ENCODE measurements at regions not wholly inside any gene's neighbourhood (a gene's known extent, or its start where the extent isn't known, plus 50 kb on each side); places are given as distances from the start of the nearest gene placed in this dataset.

GRCh38 chr4:55249476-55249875, 96.6 kb upstream of the SRD5A3 start:
- no peak for TF ChIP-seq TCF12 (IDR thresholded peaks at IDR 0.05; ENCODE audit: low read depth)
- TF ChIP-seq EGR1 (IDR thresholded peaks at IDR 0.05) = no peak
- TF ChIP-seq FOXM1 (IDR thresholded peaks at IDR 0.05; ENCODE audit: borderline replicate concordance, low read depth) = no peak
- TF ChIP-seq EP300 (IDR thresholded peaks at IDR 0.05; ENCODE audit: borderline replicate concordance) = no peak
- TF ChIP-seq MAX (IDR thresholded peaks at IDR 0.05) = no peak
- TF ChIP-seq CEBPB (IDR thresholded peaks at IDR 0.05) = no peak
- no peak for TF ChIP-seq TAF1 (IDR thresholded peaks at IDR 0.05; ENCODE audit: low read depth)
- no peak for TF ChIP-seq RAD21 (IDR thresholded peaks at IDR 0.05; ENCODE audit: low read depth)
- TF ChIP-seq TEAD4 (IDR thresholded peaks at IDR 0.05) = no peak
- no peak for TF ChIP-seq ZBTB7A (IDR thresholded peaks at IDR 0.05; ENCODE audit: low read depth)
- TF ChIP-seq NFIC (IDR thresholded peaks at IDR 0.05) = no peak
- TF ChIP-seq YY1 (IDR thresholded peaks at IDR 0.05; ENCODE audit: low read depth) = no peak
- no peak for TF ChIP-seq USF1 (IDR thresholded peaks at IDR 0.05)
- TF ChIP-seq CREB1 (IDR thresholded peaks at IDR 0.05; ENCODE audit: low read depth) = no peak
- TF ChIP-seq REST (IDR thresholded peaks at IDR 0.05; ENCODE audit: low read depth) = no peak

- TF ChIP-seq REST (IDR thresholded peaks at IDR 0.05; ENCODE audit: low read depth) (no peak), YY1 (IDR thresholded peaks at IDR 0.05; ENCODE audit: low read depth) (no peak), RAD21 (IDR thresholded peaks at IDR 0.05; ENCODE audit: low read depth) (no peak), MAX (IDR thresholded peaks at IDR 0.05) (no peak), TAF1 (IDR thresholded peaks at IDR 0.05; ENCODE audit: low read depth) (no peak), CEBPB (IDR thresholded peaks at IDR 0.05) (no peak), FOXM1 (IDR thresholded peaks at IDR 0.05; ENCODE audit: borderline replicate concordance, low read depth) (no peak)
Observed at GRCh38 chr4:55251342-55251741, 94.7 kb upstream of the SRD5A3 start.

- no peak for TF ChIP-seq EGR1 (IDR thresholded peaks at IDR 0.05)
- no peak for TF ChIP-seq TEAD4 (IDR thresholded peaks at IDR 0.05)
- no peak for TF ChIP-seq CREB1 (IDR thresholded peaks at IDR 0.05; ENCODE audit: low read depth)
- TF ChIP-seq REST (IDR thresholded peaks at IDR 0.05; ENCODE audit: low read depth) = no peak
- no peak for TF ChIP-seq FOXM1 (IDR thresholded peaks at IDR 0.05; ENCODE audit: borderline replicate concordance, low read depth)
- no peak for TF ChIP-seq EP300 (IDR thresholded peaks at IDR 0.05; ENCODE audit: borderline replicate concordance)
- no peak for TF ChIP-seq TAF1 (IDR thresholded peaks at IDR 0.05; ENCODE audit: low read depth)
Observed at GRCh38 chr4:55251896-55252295, 94.1 kb upstream of the SRD5A3 start.

GRCh38 chr4:55253948-55254593, 92.0 kb upstream of the SRD5A3 start:
- TF ChIP-seq FOXM1 (IDR thresholded peaks at IDR 0.05; ENCODE audit: borderline replicate concordance, low read depth) = no peak
- no peak for TF ChIP-seq MAX (IDR thresholded peaks at IDR 0.05)
- no peak for TF ChIP-seq CREB1 (IDR thresholded peaks at IDR 0.05; ENCODE audit: low read depth)
- TF ChIP-seq CEBPB (IDR thresholded peaks at IDR 0.05) = no peak
- TF ChIP-seq EGR1 (IDR thresholded peaks at IDR 0.05) = no peak
- no peak for TF ChIP-seq USF1 (IDR thresholded peaks at IDR 0.05)
- no peak for TF ChIP-seq TEAD4 (IDR thresholded peaks at IDR 0.05)
- TF ChIP-seq YY1 (IDR thresholded peaks at IDR 0.05; ENCODE audit: low read depth) = no peak
- TF ChIP-seq REST (IDR thresholded peaks at IDR 0.05; ENCODE audit: low read depth) = no peak
- TF ChIP-seq RAD21 (IDR thresholded peaks at IDR 0.05; ENCODE audit: low read depth) = no peak
- no peak for TF ChIP-seq NFIC (IDR thresholded peaks at IDR 0.05)
- no peak for TF ChIP-seq ZBTB7A (IDR thresholded peaks at IDR 0.05; ENCODE audit: low read depth)
- TF ChIP-seq EP300 (IDR thresholded peaks at IDR 0.05; ENCODE audit: borderline replicate concordance) = no peak
- TF ChIP-seq TAF1 (IDR thresholded peaks at IDR 0.05; ENCODE audit: low read depth) = no peak
- TF ChIP-seq TCF12 (IDR thresholded peaks at IDR 0.05; ENCODE audit: low read depth) = no peak

Data from Ishikawa (cell line).